ENCODE measurements at regions not wholly inside any gene's neighbourhood (a gene's known extent, or its start where the extent isn't known, plus 50 kb on each side); places are given as distances from the start of the nearest gene placed in this dataset.

- DNase-seq (no peak), ATAC-seq (ENCODE audit: low FRiP score) (no peak)
- Histone ChIP-seq H3K4me3 (ENCODE audit: low read length in 2 of 2) (no peak overlapping the region), H3K36me3 (ENCODE audit: control insufficient read depth in 1 of 2, insufficient read depth in 2 of 2, low read length in 1 of 2) (no peaks in the 10 kb centered on the region), H3K27ac (ENCODE audit: low read depth in 1 of 2, low read length in 2 of 2) (no peak overlapping the region), H3K9me3 (ENCODE audit: control insufficient read depth, low read length) (no peaks in the 10 kb centered on the region), H3K4me1 (ENCODE audit: control insufficient read depth in 1 of 2, insufficient read depth in 2 of 2, low read length in 2 of 2) (no peaks in the 10 kb centered on the region), H3K27me3 (ENCODE audit: control insufficient read depth in 1 of 2, insufficient read depth in 2 of 2, low read length in 1 of 2) (no peaks in the 10 kb centered on the region)
- intact Hi-C loops (cut with DNase I): no loop called here
- WGBS, 2 donors: 92 to 93% methylated on average over 8 of the region's 8 CpGs
Observed at GRCh38 chr4:4758681-4759080, 100.8 kb upstream of the MSX1 start.

DNA sequence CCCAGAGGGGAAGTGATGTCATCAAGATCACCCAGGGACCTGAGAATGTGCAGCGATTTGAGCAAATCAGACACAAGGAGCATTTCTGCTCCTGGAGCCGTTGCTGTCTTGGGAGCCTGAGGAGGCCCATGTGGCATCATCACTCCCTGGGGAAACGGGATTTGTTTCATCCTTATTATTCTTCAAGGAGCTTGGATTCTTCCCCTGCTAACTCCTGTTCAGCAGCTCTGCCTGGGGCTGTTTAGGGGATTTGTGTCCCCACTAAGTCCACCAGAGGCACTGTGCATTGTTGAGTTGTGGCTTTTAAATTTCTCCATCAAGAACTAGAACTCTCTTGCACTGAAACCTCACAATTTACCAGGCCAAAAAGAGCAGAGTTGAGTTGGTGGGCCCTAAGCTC lies 104.2 kb upstream of the MSX1 start:
- H3K4me3 ChIP-seq (ENCODE audit: low read length in 2 of 2): no peak overlapping the region
- intact Hi-C loops (cut with DNase I): no loop called here
- no peaks in the 10 kb centered on the region for H3K36me3 ChIP-seq (ENCODE audit: control insufficient read depth in 1 of 2, insufficient read depth in 2 of 2, low read length in 1 of 2)
- H3K4me1 ChIP-seq (ENCODE audit: control insufficient read depth in 1 of 2, insufficient read depth in 2 of 2, low read length in 2 of 2): no peaks in the 10 kb centered on the region
- DNase-seq (no peak), ATAC-seq (ENCODE audit: low FRiP score) (no peak)
- WGBS, 2 donors: 83 to 87% methylated on average over 3 of the region's 3 CpGs
- no peaks in the 10 kb centered on the region for H3K27me3 ChIP-seq (ENCODE audit: control insufficient read depth in 1 of 2, insufficient read depth in 2 of 2, low read length in 1 of 2)
- no peak overlapping the region for H3K27ac ChIP-seq (ENCODE audit: low read depth in 1 of 2, low read length in 2 of 2)
- no peaks in the 10 kb centered on the region for H3K9me3 ChIP-seq (ENCODE audit: control insufficient read depth, low read length)

- Histone ChIP-seq H3K4me1 (ENCODE audit: control insufficient read depth in 1 of 2, insufficient read depth in 2 of 2, low read length in 2 of 2) (no peaks in the 10 kb centered on the region), H3K27ac (ENCODE audit: low read depth in 1 of 2, low read length in 2 of 2) (no peak overlapping the region), H3K36me3 (ENCODE audit: control insufficient read depth in 1 of 2, insufficient read depth in 2 of 2, low read length in 1 of 2) (no peaks in the 10 kb centered on the region), H3K27me3 (ENCODE audit: control insufficient read depth in 1 of 2, insufficient read depth in 2 of 2, low read length in 1 of 2) (no peaks in the 10 kb centered on the region), H3K4me3 (ENCODE audit: low read length in 2 of 2) (no peak overlapping the region), H3K9me3 (ENCODE audit: control insufficient read depth, low read length) (no peaks in the 10 kb centered on the region)
- DNase-seq (no peak), ATAC-seq (ENCODE audit: low FRiP score) (no peak)
- 40 to 55% methylated on average over 9 of the region's 9 CpGs for WGBS, 2 donors
- intact Hi-C loops (cut with DNase I): no loop called here
Observed at GRCh38 chr4:4754641-4755040, 104.8 kb upstream of the MSX1 start.

GRCh38 chr4:4753643-4754042 lies 105.8 kb upstream of the MSX1 start:
- WGBS, 2 donors: 71 to 79% methylated on average over 7 of the region's 7 CpGs
- no peak overlapping the region for H3K27ac ChIP-seq (ENCODE audit: low read depth in 1 of 2, low read length in 2 of 2)
- H3K9me3 ChIP-seq (ENCODE audit: control insufficient read depth, low read length): no peaks in the 10 kb centered on the region
- no peak for ATAC-seq (ENCODE audit: low FRiP score)
- no peak overlapping the region for H3K4me3 ChIP-seq (ENCODE audit: low read length in 2 of 2)
- no peak for DNase-seq
- intact Hi-C loops (cut with DNase I): no loop called here
- no peaks in the 10 kb centered on the region for H3K4me1 ChIP-seq (ENCODE audit: control insufficient read depth in 1 of 2, insufficient read depth in 2 of 2, low read length in 2 of 2)
- H3K36me3 ChIP-seq (ENCODE audit: control insufficient read depth in 1 of 2, insufficient read depth in 2 of 2, low read length in 1 of 2): no peaks in the 10 kb centered on the region
- H3K27me3 ChIP-seq (ENCODE audit: control insufficient read depth in 1 of 2, insufficient read depth in 2 of 2, low read length in 1 of 2): no peaks in the 10 kb centered on the region

GRCh38 chr4:4752576-4753401 lies 106.7 kb upstream of the MSX1 start:
- ATAC-seq (ENCODE audit: low FRiP score) (no peak), DNase-seq (no peak)
- H3K27ac ChIP-seq (ENCODE audit: low read depth in 1 of 2, low read length in 2 of 2): no peak overlapping the region
- H3K36me3 ChIP-seq (ENCODE audit: control insufficient read depth in 1 of 2, insufficient read depth in 2 of 2, low read length in 1 of 2): no peaks in the 10 kb centered on the region
- no peak overlapping the region for H3K4me3 ChIP-seq (ENCODE audit: low read length in 2 of 2)
- no peaks in the 10 kb centered on the region for H3K27me3 ChIP-seq (ENCODE audit: control insufficient read depth in 1 of 2, insufficient read depth in 2 of 2, low read length in 1 of 2)
- peaks cover 1% of the 10 kb centered on the region for H3K9me3 ChIP-seq (ENCODE audit: control insufficient read depth, low read length)
- intact Hi-C loops (cut with DNase I): no loop called here
- WGBS, 2 donors: 61 to 69% methylated on average over 15 of the region's 15 CpGs
- no peaks in the 10 kb centered on the region for H3K4me1 ChIP-seq (ENCODE audit: control insufficient read depth in 1 of 2, insufficient read depth in 2 of 2, low read length in 2 of 2)

GRCh38 chr4:4752025-4752424 lies 107.4 kb upstream of the MSX1 start:
- Histone ChIP-seq H3K27ac (ENCODE audit: low read depth in 1 of 2, low read length in 2 of 2) (no peak overlapping the region), H3K9me3 (ENCODE audit: control insufficient read depth, low read length) (peaks cover 1% of the 10 kb centered on the region), H3K4me3 (ENCODE audit: low read length in 2 of 2) (no peak overlapping the region), H3K4me1 (ENCODE audit: control insufficient read depth in 1 of 2, insufficient read depth in 2 of 2, low read length in 2 of 2) (no peaks in the 10 kb centered on the region), H3K27me3 (ENCODE audit: control insufficient read depth in 1 of 2, insufficient read depth in 2 of 2, low read length in 1 of 2) (no peaks in the 10 kb centered on the region), H3K36me3 (ENCODE audit: control insufficient read depth in 1 of 2, insufficient read depth in 2 of 2, low read length in 1 of 2) (no peaks in the 10 kb centered on the region)
- WGBS, 2 donors: 58 to 76% methylated on average over 12 of the region's 12 CpGs
- DNase-seq (no peak), ATAC-seq (ENCODE audit: low FRiP score) (no peak)
- intact Hi-C loops (cut with DNase I): no loop called here

GRCh38 chr4:4750187-4750586 lies 109.3 kb upstream of the MSX1 start:
- no peaks in the 10 kb centered on the region for H3K27me3 ChIP-seq (ENCODE audit: control insufficient read depth in 1 of 2, insufficient read depth in 2 of 2, low read length in 1 of 2)
- 77 to 82% methylated on average over 7 of the region's 7 CpGs for WGBS, 2 donors
- H3K36me3 ChIP-seq (ENCODE audit: control insufficient read depth in 1 of 2, insufficient read depth in 2 of 2, low read length in 1 of 2): no peaks in the 10 kb centered on the region
- no peaks in the 10 kb centered on the region for H3K4me1 ChIP-seq (ENCODE audit: control insufficient read depth in 1 of 2, insufficient read depth in 2 of 2, low read length in 2 of 2)
- intact Hi-C loops (cut with DNase I): no loop called here
- no peak for ATAC-seq (ENCODE audit: low FRiP score)
- no peak overlapping the region for H3K27ac ChIP-seq (ENCODE audit: low read depth in 1 of 2, low read length in 2 of 2)
- no peak for DNase-seq
- no peak overlapping the region for H3K4me3 ChIP-seq (ENCODE audit: low read length in 2 of 2)
- H3K9me3 ChIP-seq (ENCODE audit: control insufficient read depth, low read length): peaks cover 7% of the 10 kb centered on the region

DNA sequence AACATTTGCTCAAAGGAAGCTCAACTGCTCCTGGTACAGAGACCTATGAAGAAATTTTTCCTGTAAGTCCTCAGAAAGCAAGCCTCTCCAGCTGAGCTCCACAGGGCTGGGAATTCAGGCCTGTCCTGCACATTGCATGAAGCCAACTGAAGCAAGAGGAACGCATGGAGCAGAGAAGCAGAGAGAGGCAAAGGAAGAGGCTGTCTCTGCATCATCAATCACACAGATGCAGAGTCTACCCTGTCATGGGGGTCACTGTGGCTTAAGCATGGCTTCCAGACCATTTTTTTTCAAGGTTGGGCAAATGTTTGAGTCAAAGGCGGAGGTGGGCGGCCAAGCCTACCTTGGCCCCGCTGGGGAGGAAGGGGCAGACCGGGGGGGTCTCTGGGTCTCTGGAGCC lies 110.3 kb upstream of the MSX1 start:
- no peaks in the 10 kb centered on the region for H3K4me1 ChIP-seq (ENCODE audit: control insufficient read depth in 1 of 2, insufficient read depth in 2 of 2, low read length in 2 of 2)
- H3K27ac ChIP-seq (ENCODE audit: low read depth in 1 of 2, low read length in 2 of 2): no peak overlapping the region
- H3K9me3 ChIP-seq (ENCODE audit: control insufficient read depth, low read length): peaks cover 8% of the 10 kb centered on the region
- H3K36me3 ChIP-seq (ENCODE audit: control insufficient read depth in 1 of 2, insufficient read depth in 2 of 2, low read length in 1 of 2): no peaks in the 10 kb centered on the region
- ATAC-seq (ENCODE audit: low FRiP score) (no peak), DNase-seq (no peak)
- H3K4me3 ChIP-seq (ENCODE audit: low read length in 2 of 2): no peak overlapping the region
- H3K27me3 ChIP-seq (ENCODE audit: control insufficient read depth in 1 of 2, insufficient read depth in 2 of 2, low read length in 1 of 2): no peaks in the 10 kb centered on the region
- intact Hi-C loops (cut with DNase I): no loop called here
- 88 to 90% methylated on average over 5 of the region's 5 CpGs for WGBS, 2 donors

DNA sequence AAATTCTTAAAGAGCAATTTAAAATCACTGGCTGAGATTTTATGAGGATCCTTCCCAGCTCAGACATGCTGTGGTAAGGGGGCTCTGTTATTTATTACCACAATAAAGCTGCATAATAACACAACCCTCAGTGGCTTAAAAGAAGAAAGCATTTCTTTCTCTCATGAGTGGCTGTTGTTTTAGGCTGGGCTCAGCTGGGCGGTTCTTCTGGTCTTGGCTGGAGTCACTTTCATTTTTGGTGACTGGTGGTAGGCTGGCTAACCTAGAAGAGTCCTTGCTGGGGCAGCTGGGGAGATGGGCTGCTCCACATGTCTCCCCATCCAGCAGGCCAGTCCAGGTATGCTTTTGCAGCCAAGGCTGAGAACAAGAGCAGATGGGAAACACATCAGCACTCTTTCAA lies 113.0 kb upstream of the MSX1 start:
- Histone ChIP-seq H3K27me3 (ENCODE audit: control insufficient read depth in 1 of 2, insufficient read depth in 2 of 2, low read length in 1 of 2) (no peaks in the 10 kb centered on the region), H3K4me3 (ENCODE audit: low read length in 2 of 2) (no peak overlapping the region), H3K4me1 (ENCODE audit: control insufficient read depth in 1 of 2, insufficient read depth in 2 of 2, low read length in 2 of 2) (no peaks in the 10 kb centered on the region), H3K9me3 (ENCODE audit: control insufficient read depth, low read length) (peaks cover 8% of the 10 kb centered on the region), H3K36me3 (ENCODE audit: control insufficient read depth in 1 of 2, insufficient read depth in 2 of 2, low read length in 1 of 2) (no peaks in the 10 kb centered on the region), H3K27ac (ENCODE audit: low read depth in 1 of 2, low read length in 2 of 2) (no peak overlapping the region)
- intact Hi-C loops (cut with DNase I): no loop called here
- no peak for DNase-seq
- no peak for ATAC-seq (ENCODE audit: low FRiP score)
- WGBS, 2 donors: 89 to 92% methylated on average over 1 of the region's 1 CpG
